IMR-90 (cell line): ENCODE measurements at regions not wholly inside any gene's neighbourhood (a gene's known extent, or its start where the extent isn't known, plus 50 kb on each side); places are given as distances from the start of the nearest gene placed in this dataset.

Experiments used
- ATAC-seq: fragments of 200-7000 bp; cut with Tn5 transposase; 2 replicates; pipeline ENCODE4 v1.9.1; 2020; ENCODE audit warnings: low read depth, mild to moderate bottlenecking, moderate library complexity
- BruUV-seq: library from RNA; stranded (reverse); fragments of 400-500 nt; replicated peaks from 2 replicates; lab custom pipeline; 2021; lab: Mats Ljungman, UMichigan
- CTCF ChIA-PET: fragments of 300-600 bp; formaldehyde crosslinking; extraction: SDS; loops from one replicate; lab custom pipeline; 2021; ENCODE audit warnings: antibody characterized with exemption; lab: Yijun Ruan, JAX
- POLR2A ChIA-PET: fragments of 300-600 bp; sonication (Branson Sonifier 250); formaldehyde crosslinking; loops from one replicate; lab custom pipeline; 2022; ENCODE audit warnings: antibody characterized with exemption; ENCODE audit not compliant: unreplicated experiment; lab: Charles Lee
- DNase-seq: peaks from one replicate; pipeline ENCODE4 v3.0.0; 2013
- H2AFZ ChIP-seq: replicated peaks from 2 replicates; pipeline ENCODE3; 2013; ENCODE audit warnings: low read length, mild to moderate bottlenecking; ENCODE audit not compliant: poor library complexity
- H2AK5ac ChIP-seq: 2 replicates; pipeline ENCODE4 v1.6.1; 2013; ENCODE audit warnings: low read depth, low read length, inconsistent platforms
- H2AK9ac ChIP-seq: replicated peaks from 2 replicates; pipeline ENCODE3; 2013; ENCODE audit warnings: mild to moderate bottlenecking, low read depth, low read length, moderate library complexity; ENCODE audit not compliant: poor library complexity
- H2BK120ac ChIP-seq: 2 replicates; pipeline ENCODE4 v1.6.1; 2013; ENCODE audit warnings: low read depth, low read length, inconsistent platforms
- H2BK15ac ChIP-seq: 3 replicates; pipeline ENCODE4 v1.6.1; 2013; ENCODE audit warnings: low read depth, low read length, inconsistent platforms
- H2BK20ac ChIP-seq: 2 replicates; pipeline ENCODE4 v1.6.1; 2013; ENCODE audit warnings: low read depth, mild to moderate bottlenecking, inconsistent platforms, low read length, moderate library complexity
- H2BK5ac ChIP-seq: 2 replicates; pipeline ENCODE4 v1.6.1; 2013; ENCODE audit warnings: mild to moderate bottlenecking, low read depth, low read length, inconsistent platforms; ENCODE audit not compliant: poor library complexity, severe bottlenecking
- H3K14ac ChIP-seq: replicated peaks from 2 replicates; pipeline ENCODE4 v1.6.1; 2013; ENCODE audit warnings: low read depth, low read length, inconsistent platforms
- H3K18ac ChIP-seq: 2 replicates; pipeline ENCODE4 v1.6.1; 2013; ENCODE audit warnings: low read depth, low read length, control low read depth
- H3K23ac ChIP-seq: 2 replicates; pipeline ENCODE4 v1.6.1; 2013; ENCODE audit warnings: low read depth, low read length, inconsistent platforms
- H3K27ac ChIP-seq: 2 replicates; pipeline ENCODE4 v1.5.1; 2013; ENCODE audit warnings: mild to moderate bottlenecking, control low read depth, low read length; ENCODE audit not compliant: insufficient read depth
- H3K27me3 ChIP-seq: 2 replicates; pipeline ENCODE4 v1.6.1; 2013; ENCODE audit warnings: low read length; ENCODE audit not compliant: control insufficient read depth, insufficient read depth
- H3K36me3 ChIP-seq: 2 replicates; pipeline ENCODE4 v1.6.1; 2013; ENCODE audit warnings: low read length, mixed read lengths; ENCODE audit not compliant: control insufficient read depth, insufficient read depth
- H3K4ac ChIP-seq: 2 replicates; pipeline ENCODE4 v1.6.1; 2013; ENCODE audit warnings: low read depth, low read length, inconsistent platforms
- H3K4me1 ChIP-seq: 2 replicates; pipeline ENCODE4 v1.6.1; 2013; ENCODE audit warnings: low read length, mixed read lengths; ENCODE audit not compliant: control insufficient read depth, insufficient read depth
- H3K4me2 ChIP-seq: 2 replicates; pipeline ENCODE4 v1.6.1; 2013; ENCODE audit warnings: low read depth, mild to moderate bottlenecking, control low read depth, low read length, moderate library complexity
- H3K4me3 ChIP-seq: 2 replicates; pipeline ENCODE4 v1.5.1; 2013; ENCODE audit warnings: low read depth, mild to moderate bottlenecking, control low read depth, low read length, moderate library complexity; ENCODE audit not compliant: insufficient read depth
- H3K56ac ChIP-seq: 2 replicates; pipeline ENCODE4 v1.6.1; 2013; ENCODE audit warnings: low read length, inconsistent platforms; ENCODE audit not compliant: insufficient read depth; ENCODE audit errors: extremely low read depth
- H3K79me1 ChIP-seq, 2 experiments: 2 replicates each; pipeline ENCODE4 v1.6.1; 2013; ENCODE audit warnings: low read length in 2 of 2, inconsistent platforms in 1 of 2, low read depth in 1 of 2
- H3K9ac ChIP-seq: 2 replicates; pipeline ENCODE4 v1.6.1; 2013; ENCODE audit warnings: low read depth, low read length, control low read depth
- H3K9me1 ChIP-seq: 2 replicates; pipeline ENCODE4 v1.6.1; 2013; ENCODE audit warnings: low read length, inconsistent platforms; ENCODE audit not compliant: insufficient read depth
- H3K9me3 ChIP-seq: 2 replicates; pipeline ENCODE4 v1.6.1; 2013; ENCODE audit warnings: low read length; ENCODE audit not compliant: control insufficient read depth, insufficient read depth
- H4K20me1 ChIP-seq: 2 replicates; pipeline ENCODE4 v1.6.1; 2013; ENCODE audit warnings: low read length, inconsistent platforms; ENCODE audit not compliant: insufficient read depth
- H4K5ac ChIP-seq: 2 replicates; pipeline ENCODE4 v1.6.1; 2013; ENCODE audit warnings: mild to moderate bottlenecking, low read depth, low read length, control low read depth
- H4K8ac ChIP-seq, 2 experiments: 2 replicates each; pipeline ENCODE4 v1.6.1; 2013; ENCODE audit warnings: low read depth in 2 of 2, low read length in 2 of 2, control low read depth in 1 of 2, inconsistent platforms in 1 of 2
- H4K91ac ChIP-seq: 2 replicates; pipeline ENCODE4 v1.6.1; 2013; ENCODE audit warnings: low read depth, low read length, inconsistent platforms; ENCODE audit not compliant: insufficient read depth
- CTCF ChIP-seq: conservative IDR thresholded peaks from 2 replicates; pipeline ENCODE4 v1.5.1; 2012; ENCODE audit warnings: mild to moderate bottlenecking, low read depth, low read length, improper control_type of control experiment
- ELK1 ChIP-seq: fragments of 150-350 bp; IDR thresholded peaks from 2 replicates; pipeline ENCODE4 v1.6.1; 2016; ENCODE audit warnings: low read depth, mild to moderate bottlenecking, low read length, moderate library complexity, borderline replicate concordance
- RAD21 ChIP-seq: IDR thresholded peaks from 2 replicates; pipeline ENCODE4 v1.6.1; 2012; ENCODE audit warnings: low read length, improper control_type of control experiment
- WGBS, 2 experiments: methylation state at CpG; one replicate each; pipeline versions ENCODE4 v1.1.5 to v1.1.7; 2013; ENCODE audit warnings: missing lambda C conversion rate in 2 of 2; ENCODE audit not compliant: insufficient read length in 1 of 2; ENCODE audit errors: extremely low coverage in 2 of 2; 5-methylcytosine and 5-hydroxymethylcytosine counted together
- dilution Hi-C: fragments of 300-500 bp; cut with HindIII; formaldehyde crosslinking; loops from one replicate; pipeline ENCODE4 v1.14.3; 2018; ENCODE audit warnings: low sequenced_read_pairs; ENCODE audit not compliant: unreplicated experiment
- in situ Hi-C: fragments of 300-500 bp; cut with MboI; formaldehyde crosslinking; loops from 3 replicates; pipeline ENCODE4 v1.14.3; 2019; ENCODE audit warnings: low sequenced_read_pairs, inconsistent platforms, mixed read lengths
- intact Hi-C: fragments of 100-400 bp; cut with micrococcal nuclease; formaldehyde crosslinking; loops from 2 replicates; pipeline ENCODE4 v1.10.0; 2022

GRCh38 chr15:91660174-91660649 lies 193.3 kb upstream of the SLCO3A1 start:
- no peak overlapping the region for H3K56ac ChIP-seq
- ChIA-PET CTCF (no interaction called here), POLR2A (no interaction called here)
- no peaks in the 10 kb centered on the region for H3K4me1 ChIP-seq
- no peak overlapping the region for H3K4me2 ChIP-seq
- no peak overlapping the region for H2BK120ac ChIP-seq
- H3K23ac ChIP-seq = no peak overlapping the region
- BruUV-seq = no TSS peak
- no peaks in the 10 kb centered on the region for H4K20me1 ChIP-seq
- no peak overlapping the region for H4K91ac ChIP-seq
- no peaks in the 10 kb centered on the region for H3K27me3 ChIP-seq
- DNase-seq = no peak
- TF ChIP-seq ELK1 (no peak), RAD21 (no peak), CTCF (no peak)
- no peak overlapping the region for H3K4me3 ChIP-seq
- H4K5ac ChIP-seq = no peak overlapping the region
- H2AFZ ChIP-seq = no peak overlapping the region
- H3K9ac ChIP-seq = no peak overlapping the region
- WGBS, 2 experiments = no CpG with 5 or more reads among the region's 6 CpGs
- H3K9me3 ChIP-seq = no peaks in the 10 kb centered on the region
- H3K4ac ChIP-seq = no peak overlapping the region
- no peaks in the 10 kb centered on the region for H3K79me1 ChIP-seq
- no peak overlapping the region for H2BK15ac ChIP-seq
- H3K14ac ChIP-seq = no peak overlapping the region
- H3K36me3 ChIP-seq = no peaks in the 10 kb centered on the region
- H4K8ac ChIP-seq = no peak overlapping the region
- no peak overlapping the region for H2BK5ac ChIP-seq
- H2AK9ac ChIP-seq = no peak overlapping the region
- H2BK20ac ChIP-seq = no peak overlapping the region
- H3K9me1 ChIP-seq = no peaks in the 10 kb centered on the region
- no peak overlapping the region for H3K18ac ChIP-seq
- no peak overlapping the region for H3K27ac ChIP-seq
- in situ Hi-C loops = no loop called here
- dilution Hi-C loops = no loop called here
- no peak overlapping the region for H2AK5ac ChIP-seq
- intact Hi-C loops = no loop called here
- ATAC-seq = no peak
